IMR-90 (cell line): ENCODE measurements at regions not wholly inside any gene's neighbourhood (a gene's known extent, or its start where the extent isn't known, plus 50 kb on each side); places are given as distances from the start of the nearest gene placed in this dataset.
A peak's percentile ranks its signal among the peaks of the same experiment; 100 is the strongest.

Source experiments
- ATAC-seq: fragments of 200-7000 bp; cut with Tn5 transposase; 2 replicates; pipeline ENCODE4 v1.9.1; 2020; ENCODE audit warnings: low read depth, mild to moderate bottlenecking, moderate library complexity
- BruUV-seq: library from RNA; stranded (reverse); fragments of 400-500 nt; replicated peaks from 2 replicates; lab custom pipeline; 2021; lab: Mats Ljungman, UMichigan
- CTCF ChIA-PET: fragments of 300-600 bp; formaldehyde crosslinking; extraction: SDS; loops from one replicate; lab custom pipeline; 2021; ENCODE audit warnings: antibody characterized with exemption; lab: Yijun Ruan, JAX
- POLR2A ChIA-PET: fragments of 300-600 bp; sonication (Branson Sonifier 250); formaldehyde crosslinking; loops from one replicate; lab custom pipeline; 2022; ENCODE audit warnings: antibody characterized with exemption; ENCODE audit not compliant: unreplicated experiment; lab: Charles Lee
- DNase-seq: peaks from one replicate; pipeline ENCODE4 v3.0.0; 2013
- H2AFZ ChIP-seq: replicated peaks from 2 replicates; pipeline ENCODE3; 2013; ENCODE audit warnings: low read length, mild to moderate bottlenecking; ENCODE audit not compliant: poor library complexity
- H2AK5ac ChIP-seq: 2 replicates; pipeline ENCODE4 v1.6.1; 2013; ENCODE audit warnings: low read depth, low read length, inconsistent platforms
- H2AK9ac ChIP-seq: replicated peaks from 2 replicates; pipeline ENCODE3; 2013; ENCODE audit warnings: mild to moderate bottlenecking, low read depth, low read length, moderate library complexity; ENCODE audit not compliant: poor library complexity
- H2BK120ac ChIP-seq: 2 replicates; pipeline ENCODE4 v1.6.1; 2013; ENCODE audit warnings: low read depth, low read length, inconsistent platforms
- H2BK15ac ChIP-seq: 3 replicates; pipeline ENCODE4 v1.6.1; 2013; ENCODE audit warnings: low read depth, low read length, inconsistent platforms
- H2BK20ac ChIP-seq: 2 replicates; pipeline ENCODE4 v1.6.1; 2013; ENCODE audit warnings: low read depth, mild to moderate bottlenecking, inconsistent platforms, low read length, moderate library complexity
- H2BK5ac ChIP-seq: 2 replicates; pipeline ENCODE4 v1.6.1; 2013; ENCODE audit warnings: mild to moderate bottlenecking, low read depth, low read length, inconsistent platforms; ENCODE audit not compliant: poor library complexity, severe bottlenecking
- H3K14ac ChIP-seq: replicated peaks from 2 replicates; pipeline ENCODE4 v1.6.1; 2013; ENCODE audit warnings: low read depth, low read length, inconsistent platforms
- H3K18ac ChIP-seq: 2 replicates; pipeline ENCODE4 v1.6.1; 2013; ENCODE audit warnings: low read depth, low read length, control low read depth
- H3K23ac ChIP-seq: 2 replicates; pipeline ENCODE4 v1.6.1; 2013; ENCODE audit warnings: low read depth, low read length, inconsistent platforms
- H3K27ac ChIP-seq: 2 replicates; pipeline ENCODE4 v1.5.1; 2013; ENCODE audit warnings: mild to moderate bottlenecking, control low read depth, low read length; ENCODE audit not compliant: insufficient read depth
- H3K27me3 ChIP-seq: 2 replicates; pipeline ENCODE4 v1.6.1; 2013; ENCODE audit warnings: low read length; ENCODE audit not compliant: control insufficient read depth, insufficient read depth
- H3K36me3 ChIP-seq: 2 replicates; pipeline ENCODE4 v1.6.1; 2013; ENCODE audit warnings: low read length, mixed read lengths; ENCODE audit not compliant: control insufficient read depth, insufficient read depth
- H3K4ac ChIP-seq: 2 replicates; pipeline ENCODE4 v1.6.1; 2013; ENCODE audit warnings: low read depth, low read length, inconsistent platforms
- H3K4me1 ChIP-seq: 2 replicates; pipeline ENCODE4 v1.6.1; 2013; ENCODE audit warnings: low read length, mixed read lengths; ENCODE audit not compliant: control insufficient read depth, insufficient read depth
- H3K4me2 ChIP-seq: 2 replicates; pipeline ENCODE4 v1.6.1; 2013; ENCODE audit warnings: low read depth, mild to moderate bottlenecking, control low read depth, low read length, moderate library complexity
- H3K4me3 ChIP-seq: 2 replicates; pipeline ENCODE4 v1.5.1; 2013; ENCODE audit warnings: low read depth, mild to moderate bottlenecking, control low read depth, low read length, moderate library complexity; ENCODE audit not compliant: insufficient read depth
- H3K56ac ChIP-seq: 2 replicates; pipeline ENCODE4 v1.6.1; 2013; ENCODE audit warnings: low read length, inconsistent platforms; ENCODE audit not compliant: insufficient read depth; ENCODE audit errors: extremely low read depth
- H3K79me1 ChIP-seq, 2 experiments: 2 replicates each; pipeline ENCODE4 v1.6.1; 2013; ENCODE audit warnings: low read length in 2 of 2, inconsistent platforms in 1 of 2, low read depth in 1 of 2
- H3K9ac ChIP-seq: 2 replicates; pipeline ENCODE4 v1.6.1; 2013; ENCODE audit warnings: low read depth, low read length, control low read depth
- H3K9me1 ChIP-seq: 2 replicates; pipeline ENCODE4 v1.6.1; 2013; ENCODE audit warnings: low read length, inconsistent platforms; ENCODE audit not compliant: insufficient read depth
- H3K9me3 ChIP-seq: 2 replicates; pipeline ENCODE4 v1.6.1; 2013; ENCODE audit warnings: low read length; ENCODE audit not compliant: control insufficient read depth, insufficient read depth
- H4K20me1 ChIP-seq: 2 replicates; pipeline ENCODE4 v1.6.1; 2013; ENCODE audit warnings: low read length, inconsistent platforms; ENCODE audit not compliant: insufficient read depth
- H4K5ac ChIP-seq: 2 replicates; pipeline ENCODE4 v1.6.1; 2013; ENCODE audit warnings: mild to moderate bottlenecking, low read depth, low read length, control low read depth
- H4K8ac ChIP-seq, 2 experiments: 2 replicates each; pipeline ENCODE4 v1.6.1; 2013; ENCODE audit warnings: low read depth in 2 of 2, low read length in 2 of 2, control low read depth in 1 of 2, inconsistent platforms in 1 of 2
- H4K91ac ChIP-seq: 2 replicates; pipeline ENCODE4 v1.6.1; 2013; ENCODE audit warnings: low read depth, low read length, inconsistent platforms; ENCODE audit not compliant: insufficient read depth
- BHLHE40 ChIP-seq: fragments of 150-350 bp; IDR thresholded peaks from 2 replicates; pipeline ENCODE4 v1.6.1; 2016; ENCODE audit warnings: mild to moderate bottlenecking, low read depth, low read length
- CHD1 ChIP-seq: IDR thresholded peaks from 2 replicates; pipeline ENCODE4 v1.6.1; 2012; ENCODE audit warnings: low read depth, low read length, improper control_type of control experiment
- RAD21 ChIP-seq: IDR thresholded peaks from 2 replicates; pipeline ENCODE4 v1.6.1; 2012; ENCODE audit warnings: low read length, improper control_type of control experiment
- WGBS, 2 experiments: methylation state at CpG; one replicate each; pipeline versions ENCODE4 v1.1.5 to v1.1.7; 2013; ENCODE audit warnings: missing lambda C conversion rate in 2 of 2; ENCODE audit not compliant: insufficient read length in 1 of 2; ENCODE audit errors: extremely low coverage in 2 of 2; 5-methylcytosine and 5-hydroxymethylcytosine counted together
- dilution Hi-C: fragments of 300-500 bp; cut with HindIII; formaldehyde crosslinking; loops from one replicate; pipeline ENCODE4 v1.14.3; 2018; ENCODE audit warnings: low sequenced_read_pairs; ENCODE audit not compliant: unreplicated experiment
- in situ Hi-C: fragments of 300-500 bp; cut with MboI; formaldehyde crosslinking; loops from 3 replicates; pipeline ENCODE4 v1.14.3; 2019; ENCODE audit warnings: low sequenced_read_pairs, inconsistent platforms, mixed read lengths
- intact Hi-C: fragments of 100-400 bp; cut with micrococcal nuclease; formaldehyde crosslinking; loops from 2 replicates; pipeline ENCODE4 v1.10.0; 2022

GRCh38 chr1:55955016-55955621, 624.2 kb downstream of the PLPP3 start:
- POLR2A ChIA-PET: no interaction called here
- peak; percentile 76 for DNase-seq

More at GRCh38 chr1:55955016-55955621, 624.2 kb downstream of the PLPP3 start:
- WGBS, 2 experiments: 44% methylated on average over 8 of the region's 12 CpGs; no CpG with 5 or more reads in 1 of the 2 experiments
- in situ Hi-C loops: no loop called here
- no peak overlapping the region; the same call in 1 of the 2 replicates for H3K14ac ChIP-seq
- no peak overlapping the region for H3K23ac ChIP-seq
- 0 out of 2 replicates have a peak, but pooled peaks have one; percentile 2 for TF ChIP-seq RAD21
- TF ChIP-seq CHD1: no peak
- no peak for TF ChIP-seq BHLHE40
- no peak overlapping the region for H3K4me3 ChIP-seq
- 0 out of 2 replicates have a peak, but pooled peaks cover 2% of the 10 kb centered on the region for H3K4me1 ChIP-seq
- peak; percentile 96 for ATAC-seq
- peaks cover 2% of the 10 kb centered on the region; the same call in 1 of the 2 replicates for H3K9me3 ChIP-seq
- H3K18ac ChIP-seq: 0 out of 2 replicates have a peak overlapping the region, but pooled peaks have one; percentile 4
- no peaks in the 10 kb centered on the region for H3K79me1 ChIP-seq
- H2BK5ac ChIP-seq: no peak overlapping the region
- H3K27ac ChIP-seq: no peak overlapping the region
- no peak overlapping the region for H3K56ac ChIP-seq
- no peak overlapping the region for H4K5ac ChIP-seq
- H3K4ac ChIP-seq: no peak overlapping the region
- H3K27me3 ChIP-seq: peaks cover 3% of the 10 kb centered on the region; the same call in 1 of the 2 replicates
- no peak overlapping the region for H2AK5ac ChIP-seq
- no peak overlapping the region for H2AK9ac ChIP-seq
- H3K9me1 ChIP-seq: 0 out of 2 replicates have a peak, but pooled peaks cover 2% of the 10 kb centered on the region
- no peak overlapping the region for H3K4me2 ChIP-seq
- peak overlapping the region; percentile 50 for H2AFZ ChIP-seq
- H3K9ac ChIP-seq: no peak overlapping the region
- peak overlapping the region; percentile 44; the same call in 1 of the 3 replicates for H2BK15ac ChIP-seq
- CTCF ChIA-PET: no interaction called here
- no peak overlapping the region for H2BK20ac ChIP-seq
- no peak overlapping the region; a peak in 1 of 4 replicates for H4K8ac ChIP-seq
- no peaks in the 10 kb centered on the region for H4K20me1 ChIP-seq
- intact Hi-C loops: no loop called here
- no peak overlapping the region for H2BK120ac ChIP-seq
- dilution Hi-C loops: no loop called here
- H4K91ac ChIP-seq: no peak overlapping the region
- H3K36me3 ChIP-seq: no peaks in the 10 kb centered on the region
- BruUV-seq: no TSS peak
